ENCODE measurements at regions not wholly inside any gene's neighbourhood (a gene's known extent, or its start where the extent isn't known, plus 50 kb on each side); places are given as distances from the start of the nearest gene placed in this dataset.

- DNase-seq: no peak
These were observed 225.1 kb upstream of the CA10 start for GRCh38 chr17:52383493-52384100.

- DNase-seq: no peak
These were observed 220.3 kb upstream of the CA10 start for GRCh38 chr17:52378860-52379259.

- no peak for DNase-seq
These were observed 217.6 kb upstream of the CA10 start for GRCh38 chr17:52376137-52376536.

GRCh38 chr17:52368886-52369285 lies 210.4 kb upstream of the CA10 start:
- DNase-seq: no peak

- no peak for DNase-seq
These were observed 199.3 kb upstream of the CA10 start for GRCh38 chr17:52357854-52358253.

GRCh38 chr17:52336796-52337195 lies 178.3 kb upstream of the CA10 start:
- DNase-seq: no peak

- DNase-seq: no peak
These were observed 147.8 kb upstream of the CA10 start for GRCh38 chr17:52306314-52306713.

GRCh38 chr17:52298881-52299280 lies 140.4 kb upstream of the CA10 start:
- no peak for DNase-seq

- DNase-seq: no peak
These were observed 138.9 kb upstream of the CA10 start for GRCh38 chr17:52297230-52298010.

GRCh38 chr17:52294301-52294700 lies 135.8 kb upstream of the CA10 start:
- no peak for DNase-seq

- DNase-seq: no peak
These were observed 129.1 kb upstream of the CA10 start for GRCh38 chr17:52287611-52288010.

- no peak for DNase-seq
These were observed 125.4 kb upstream of the CA10 start for GRCh38 chr17:52283872-52284271.

- no peak for DNase-seq
These were observed 118.0 kb upstream of the CA10 start for GRCh38 chr17:52276381-52277008.

- no peak for DNase-seq
These were observed 113.3 kb upstream of the CA10 start for GRCh38 chr17:52271781-52272180.

GRCh38 chr17:52255347-52255746 lies 96.8 kb upstream of the CA10 start:
- no peak for DNase-seq

- DNase-seq: no peak
These were observed 86.2 kb upstream of the CA10 start for GRCh38 chr17:52244689-52245088.

- DNase-seq: no peak
These were observed 83.8 kb upstream of the CA10 start for GRCh38 chr17:52242268-52242667.

- no peak for DNase-seq
These were observed 78.6 kb upstream of the CA10 start for GRCh38 chr17:52237151-52237550.

GRCh38 chr17:52235516-52235915 lies 77.0 kb upstream of the CA10 start:
- DNase-seq: no peak

GRCh38 chr17:52233632-52234031 lies 75.1 kb upstream of the CA10 start:
- DNase-seq: no peak

- no peak for DNase-seq
These were observed 74.7 kb upstream of the CA10 start for GRCh38 chr17:52233176-52233575.

GRCh38 chr17:52228823-52229222 lies 70.3 kb upstream of the CA10 start:
- DNase-seq: no peak

GRCh38 chr17:52227926-52228325 lies 69.4 kb upstream of the CA10 start:
- DNase-seq: no peak

- DNase-seq: no peak
These were observed 54.9 kb upstream of the CA10 start for GRCh38 chr17:52213451-52213850.

All from right kidney (tissue), 1 donor.